Nephron (organoid): ENCODE measurements at regions not wholly inside any gene's neighbourhood (a gene's known extent, or its start where the extent isn't known, plus 50 kb on each side); places are given as distances from the start of the nearest gene placed in this dataset.
A peak's percentile ranks its signal among the peaks of the same experiment; 100 is the strongest.

Experiments used
- H3K27ac Mint-ChIP-seq, 3 experiments: 2 replicates each; pipeline ENCODE4 v1.8.0; 2020; ENCODE audit warnings: mixed read lengths in 3 of 3, mild to moderate bottlenecking in 2 of 3, moderate library complexity in 1 of 3
- H3K27me3 Mint-ChIP-seq: 2 replicates; pipeline ENCODE4 v1.8.0; 2021; ENCODE audit warnings: low read depth, mild to moderate bottlenecking, moderate library complexity, mixed read lengths
- H3K36me3 Mint-ChIP-seq: 2 replicates; pipeline ENCODE4 v1.8.0; 2020; ENCODE audit warnings: low read depth, mixed read lengths
- H3K4me1 Mint-ChIP-seq: 2 replicates; pipeline ENCODE4 v1.8.0; 2020; ENCODE audit warnings: mixed read lengths
- H3K4me3 Mint-ChIP-seq, 3 experiments: 2 replicates each; pipeline ENCODE4 v1.8.0; 2020; ENCODE audit warnings: mild to moderate bottlenecking in 3 of 3, mixed read lengths in 3 of 3, moderate library complexity in 2 of 3
- H3K9me3 Mint-ChIP-seq: 2 replicates; pipeline ENCODE4 v1.8.0; 2020; ENCODE audit warnings: mixed read lengths
- CTCF ChIP-seq, 3 experiments: fragments of 200-600 bp; sonication (generic); IDR thresholded peaks; one replicate each; pipeline ENCODE4 v1.5.0; 2021; ENCODE audit warnings: antibody characterized with exemption in 3 of 3; ENCODE audit not compliant: unreplicated experiment in 3 of 3

- no peaks in the 10 kb centered on the region for H3K9me3 Mint-ChIP-seq
- H3K27ac Mint-ChIP-seq, result peak overlapping the region in 2 of 3 experiments; percentile 50 to 84
- peaks cover 30% of the 10 kb centered on the region for H3K27me3 Mint-ChIP-seq
- no peaks in the 10 kb centered on the region for H3K36me3 Mint-ChIP-seq
- no peak for TF ChIP-seq CTCF (IDR thresholded peaks at IDR 0.05; ENCODE audit: unreplicated experiment in 3 of 3)
- peaks cover 58% of the 10 kb centered on the region for H3K4me1 Mint-ChIP-seq
- H3K4me3 Mint-ChIP-seq, result peak overlapping the region in 1 of 3 experiments; percentile 41
These were observed 51.0 kb upstream of the UNC93A start for GRCh38 chr6:167240034-167240541.
